D721Med (cell line): ENCODE measurements at regions not wholly inside any gene's neighbourhood (a gene's known extent, or its start where the extent isn't known, plus 50 kb on each side); places are given as distances from the start of the nearest gene placed in this dataset.

Experiments used
- DNase-seq: peaks from one replicate; pipeline ENCODE4 v3.0.0; 2011; ENCODE audit warnings: low spot score; ENCODE audit not compliant: insufficient read length
- FAIRE-seq: peaks from 2 replicates; lab custom pipeline; 2011; peaks lifted over from hg19 to GRCh38; lab: Jason Lieb, UNC
- CTCF ChIP-seq: IDR thresholded peaks from 2 replicates; pipeline ENCODE4 v1.5.1; 2012; ENCODE audit warnings: mild to moderate bottlenecking, control low read depth; ENCODE audit not compliant: insufficient read depth; ENCODE audit errors: missing control alignments

GRCh38 chr14:37855871-37856270, 260.4 kb downstream of the TTC6 start:
- no peak for DNase-seq
- FAIRE-seq = peak; percentile 16
- TF ChIP-seq CTCF = no peak

GRCh38 chr14:37857774-37858266, 262.4 kb downstream of the TTC6 start:
- no peak for DNase-seq
- FAIRE-seq = no peak
- TF ChIP-seq CTCF = no peak

- FAIRE-seq (no peak), DNase-seq (no peak)
- no peak for TF ChIP-seq CTCF
Measured at GRCh38 chr14:37858733-37859132, 263.3 kb downstream of the TTC6 start.

- TF ChIP-seq CTCF = no peak
- FAIRE-seq (no peak), DNase-seq (no peak)
Measured at GRCh38 chr14:37859177-37859576, 263.7 kb downstream of the TTC6 start.

- FAIRE-seq = no peak
- no peak for TF ChIP-seq CTCF
- no peak for DNase-seq
Measured at GRCh38 chr14:37862263-37862662, 266.8 kb downstream of the TTC6 start.

- FAIRE-seq (no peak), DNase-seq (no peak)
- TF ChIP-seq CTCF = no peak
Measured at GRCh38 chr14:37864128-37864527, 268.7 kb downstream of the TTC6 start.

- DNase-seq (no peak), FAIRE-seq (no peak)
- no peak for TF ChIP-seq CTCF
Measured at GRCh38 chr14:37864861-37865718, 269.7 kb downstream of the TTC6 start.
